HG02610 (cell line): ENCODE measurements at regions not wholly inside any gene's neighbourhood (a gene's known extent, or its start where the extent isn't known, plus 50 kb on each side); places are given as distances from the start of the nearest gene placed in this dataset.
"Not testable (repeated sequence)": the region's sequence is repeated elsewhere in the genome, so short reads cannot be mapped to it uniquely, and the experiment has no call there.

ENCODE experiments used
- ATAC-seq: cut with Tn5 transposase; IDR thresholded peaks from one replicate; pipeline ENCODE4 v1.9.1; 2021; ENCODE audit warnings: mild to moderate bottlenecking, moderate library complexity; ENCODE audit not compliant: unreplicated experiment

GRCh38 chr2:154961676-154962075 lies 263.2 kb downstream of the KCNJ3 start:
- no peak for ATAC-seq

GRCh38 chr2:154960802-154961583 lies 262.5 kb downstream of the KCNJ3 start:
- ATAC-seq, result peak; percentile 84

- ATAC-seq, result no peak
Observed at GRCh38 chr2:154952346-154952980, 254.0 kb downstream of the KCNJ3 start.

- ATAC-seq, result not testable (repeated sequence)
Observed at GRCh38 chr2:154947416-154947815, 248.9 kb downstream of the KCNJ3 start.

GRCh38 chr2:154945984-154946383 lies 247.5 kb downstream of the KCNJ3 start:
- no peak for ATAC-seq

GRCh38 chr2:154941379-154941778 lies 242.9 kb downstream of the KCNJ3 start:
- no peak for ATAC-seq

- ATAC-seq, result no peak
Observed at GRCh38 chr2:154934213-154934612, 235.7 kb downstream of the KCNJ3 start.

GRCh38 chr2:154924531-154924930 lies 226.0 kb downstream of the KCNJ3 start:
- ATAC-seq, result no peak

- ATAC-seq, result no peak
Observed at GRCh38 chr2:154914561-154914960, 216.1 kb downstream of the KCNJ3 start.

- ATAC-seq, result no peak
Observed at GRCh38 chr2:154912215-154912614, 213.7 kb downstream of the KCNJ3 start.

GRCh38 chr2:154911729-154912128 lies 213.2 kb downstream of the KCNJ3 start:
- ATAC-seq, result no peak

GRCh38 chr2:154910701-154911100 lies 212.2 kb downstream of the KCNJ3 start:
- no peak for ATAC-seq

- no peak for ATAC-seq
Observed at GRCh38 chr2:154908327-154908726, 209.8 kb downstream of the KCNJ3 start.
